Stimulated activated CD4-positive, alpha-beta T cell treated with anti-CD3 and anti-CD28 coated beads, Interleukin-12 subunit alpha, Interleukin-12 subunit beta, amount 100 ng/mL, for 4 hours (primary cell): ENCODE measurements at regions not wholly inside any gene's neighbourhood (a gene's known extent, or its start where the extent isn't known, plus 50 kb on each side); places are given as distances from the start of the nearest gene placed in this dataset.
A peak's percentile ranks its signal among the peaks of the same experiment; 100 is the strongest.

Source experiments
- DNase-seq: peaks from one replicate; pipeline ENCODE4 v3.0.0-alpha.2; 2020

GRCh38 chr14:65286443-65286842, 126.1 kb upstream of the FUT8 start:
- no peak for DNase-seq

- peak; percentile 49 for DNase-seq
Observed at GRCh38 chr14:65287264-65288131, 125.0 kb upstream of the FUT8 start.

DNA sequence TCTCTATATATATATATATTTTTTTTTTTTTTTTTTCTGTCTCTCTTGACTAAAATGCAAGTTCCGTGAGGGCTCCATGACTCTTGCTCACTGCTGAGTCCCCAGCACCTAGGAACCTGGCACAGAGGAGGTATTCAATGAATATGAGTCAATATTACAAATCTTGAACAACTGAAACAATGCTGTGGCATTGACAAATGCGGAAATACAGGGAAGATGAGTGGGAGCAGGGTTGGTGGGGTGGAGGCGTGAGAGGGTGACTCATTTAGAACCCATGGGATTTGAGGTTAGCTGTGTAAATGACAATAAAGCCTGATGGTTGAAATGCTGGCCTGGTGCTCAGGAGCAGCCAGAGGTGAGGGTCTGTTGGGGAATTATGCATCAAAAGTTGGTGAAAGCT, 121.7 kb upstream of the FUT8 start:
- DNase-seq: peak; percentile 20

- DNase-seq: no peak
Observed at GRCh38 chr14:65291531-65291930, 121.0 kb upstream of the FUT8 start.

- DNase-seq: no peak
Observed at GRCh38 chr14:65294816-65295215, 117.7 kb upstream of the FUT8 start.

DNA sequence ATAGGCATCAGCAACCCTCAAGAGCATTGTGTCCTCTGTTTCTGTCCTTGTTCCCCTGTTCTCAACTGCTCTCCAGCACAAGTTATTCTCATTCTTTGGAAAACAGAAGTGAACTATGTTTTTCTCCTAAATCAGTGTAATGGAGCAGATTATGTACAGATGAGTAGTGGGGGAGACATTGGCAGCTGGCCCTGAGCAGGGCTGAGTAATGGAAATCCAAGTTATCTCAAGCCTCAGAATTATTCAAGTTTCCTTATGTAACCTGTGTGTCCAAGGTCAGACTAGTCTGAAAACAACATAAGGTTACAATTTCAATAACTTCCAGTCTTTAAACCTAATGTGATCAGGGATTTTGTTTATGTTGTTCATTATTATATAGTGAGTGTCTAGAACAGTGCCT, 116.1 kb upstream of the FUT8 start:
- DNase-seq: no peak

DNA sequence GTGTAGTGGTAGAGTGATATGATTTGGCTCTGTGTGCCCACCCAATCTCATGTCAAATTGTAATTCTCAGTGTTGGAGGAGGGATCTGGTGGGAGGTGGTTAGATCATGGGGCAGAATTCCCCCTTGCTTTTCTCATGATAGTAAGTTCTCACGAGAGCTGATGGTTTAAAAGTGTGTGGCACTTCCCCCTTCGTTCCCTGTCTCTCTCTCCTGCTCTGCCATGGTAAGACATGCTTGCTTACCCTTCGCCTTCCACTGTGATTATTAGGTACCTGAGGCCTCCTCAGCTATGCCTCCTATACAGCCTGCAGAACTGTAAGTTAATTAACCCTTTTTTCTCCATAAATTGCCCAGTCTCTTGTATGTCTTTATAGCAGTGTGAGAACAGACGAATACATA, 115.7 kb upstream of the FUT8 start:
- DNase-seq: no peak

- no peak for DNase-seq
Observed at GRCh38 chr14:65297744-65298143, 114.8 kb upstream of the FUT8 start.

DNA sequence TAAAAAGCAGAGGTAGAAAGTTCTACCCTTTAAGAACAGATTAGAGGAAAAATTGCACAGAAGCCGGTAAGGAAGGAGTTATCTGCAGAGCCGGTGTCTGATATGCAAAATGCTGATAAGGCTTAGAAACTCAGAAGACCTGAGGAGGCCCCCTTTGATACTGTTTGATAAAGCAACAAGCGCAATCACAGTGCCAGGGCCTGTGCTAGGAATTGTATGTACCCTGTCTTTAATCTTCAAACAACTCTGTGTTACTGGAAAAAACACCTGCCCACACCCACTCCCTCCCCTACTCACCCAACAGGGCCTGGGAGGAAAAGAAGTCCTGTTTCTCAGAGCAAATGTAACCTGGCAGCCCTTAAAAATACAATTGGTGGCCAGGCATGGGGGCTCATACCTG, 112.7 kb upstream of the FUT8 start:
- no peak for DNase-seq

DNA sequence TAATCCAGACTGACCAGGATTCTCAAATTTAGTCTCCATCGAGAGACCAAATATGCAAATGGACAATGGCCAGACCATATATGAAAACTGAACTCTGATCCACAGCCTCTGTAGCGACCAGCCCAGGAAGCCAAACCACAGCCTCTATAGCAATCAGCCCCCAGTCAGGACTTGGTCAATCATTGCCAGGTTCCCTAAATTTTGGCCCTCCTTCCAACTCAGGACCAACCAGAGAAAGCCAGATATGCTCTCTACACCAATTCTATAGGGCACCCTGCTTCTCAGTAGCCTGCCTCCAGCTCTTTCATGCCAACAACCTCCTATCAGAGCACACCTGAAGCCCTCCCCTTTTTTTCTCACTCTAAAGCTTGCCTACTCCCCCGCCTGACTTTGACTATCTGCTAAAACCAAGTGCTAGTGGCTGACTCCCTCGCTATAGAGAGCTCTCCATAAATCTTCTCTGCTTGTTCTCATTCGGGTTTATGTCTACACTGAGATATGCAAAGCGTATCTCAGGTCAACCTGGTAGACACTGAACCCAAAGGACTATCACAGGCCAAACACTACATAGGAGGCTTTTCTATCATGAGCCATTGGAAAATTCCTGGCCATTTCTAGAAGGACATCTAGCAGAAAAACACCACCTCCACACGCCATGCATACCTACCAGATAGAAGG, 110.5 kb upstream of the FUT8 start:
- DNase-seq: no peak

GRCh38 chr14:65302571-65303189, 109.8 kb upstream of the FUT8 start:
- no peak for DNase-seq

DNA sequence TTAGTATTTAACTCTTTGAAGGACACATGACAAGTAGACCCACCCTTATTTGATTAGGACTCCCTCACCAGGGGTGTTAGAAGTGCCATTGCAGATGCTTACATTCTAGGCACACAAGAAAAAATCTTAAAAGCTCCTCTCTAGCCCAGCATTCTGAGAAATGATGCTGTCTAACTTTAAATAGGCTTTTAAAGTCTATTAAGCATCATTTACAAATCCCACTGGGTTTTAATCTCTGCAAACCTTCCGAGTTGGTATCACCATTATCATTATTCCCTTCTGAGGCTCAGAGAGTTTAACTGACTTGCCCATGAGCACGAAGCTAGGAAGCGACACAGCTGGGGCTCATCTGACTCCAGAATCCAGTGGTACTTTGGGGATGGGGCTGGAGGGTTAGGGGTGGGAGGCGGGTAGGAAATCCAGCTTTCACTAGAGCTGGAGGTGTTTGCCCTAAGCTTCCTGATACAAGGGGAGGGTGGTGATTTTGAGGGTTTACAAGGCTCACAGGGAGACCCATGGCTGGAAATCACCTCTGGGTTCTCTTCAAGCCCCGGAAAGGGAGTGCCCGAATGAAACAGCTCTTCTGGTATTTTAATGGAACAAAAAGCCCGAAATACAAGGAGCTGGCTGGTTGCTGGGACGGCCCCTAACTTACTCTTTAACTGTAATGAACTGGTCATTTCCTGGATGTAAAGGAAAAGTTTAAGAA, 109.2 kb upstream of the FUT8 start:
- DNase-seq: no peak

- DNase-seq: no peak
Observed at GRCh38 chr14:65303899-65304222, 108.7 kb upstream of the FUT8 start.

- DNase-seq: no peak
Observed at GRCh38 chr14:65304239-65304638, 108.3 kb upstream of the FUT8 start.

DNA sequence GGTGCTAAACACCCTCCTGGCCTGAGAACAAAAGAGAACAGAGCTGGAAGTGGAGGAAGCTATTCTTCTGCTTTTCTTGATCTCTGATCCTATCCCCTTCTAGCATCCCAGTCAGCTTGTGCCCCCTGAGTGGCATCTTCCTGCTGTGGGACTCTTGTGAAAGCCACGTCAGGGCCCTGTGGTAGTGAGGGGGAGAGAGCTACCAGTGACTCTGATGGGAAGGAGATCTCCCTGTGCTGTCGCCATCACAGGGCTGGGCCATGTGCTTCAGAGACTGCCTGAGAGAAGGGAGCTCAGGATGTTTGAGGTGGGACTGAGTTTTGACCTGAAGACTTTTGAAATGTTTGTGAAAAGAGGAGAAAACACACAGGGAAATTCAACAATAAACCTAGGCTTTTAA, 107.6 kb upstream of the FUT8 start:
- DNase-seq: no peak

DNA sequence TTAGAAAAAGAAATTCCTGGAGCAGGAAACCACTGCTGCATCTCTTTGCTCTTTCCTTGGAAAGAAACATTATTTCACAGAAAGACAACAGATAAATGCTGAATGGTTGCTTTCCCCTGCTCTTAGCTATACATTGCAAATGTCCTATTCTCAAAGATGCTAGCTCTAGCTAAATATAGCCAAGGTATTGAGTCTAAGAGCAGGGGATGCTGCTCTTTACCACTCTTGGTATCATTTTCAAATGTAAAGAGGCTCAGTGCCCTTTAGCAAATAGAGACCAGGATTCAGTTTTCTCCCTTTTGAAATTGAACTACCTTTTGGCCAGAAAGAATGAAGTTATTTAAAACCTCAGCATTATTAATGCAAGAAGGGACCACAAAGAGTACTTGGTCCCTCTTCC, 104.0 kb upstream of the FUT8 start:
- no peak for DNase-seq

DNA sequence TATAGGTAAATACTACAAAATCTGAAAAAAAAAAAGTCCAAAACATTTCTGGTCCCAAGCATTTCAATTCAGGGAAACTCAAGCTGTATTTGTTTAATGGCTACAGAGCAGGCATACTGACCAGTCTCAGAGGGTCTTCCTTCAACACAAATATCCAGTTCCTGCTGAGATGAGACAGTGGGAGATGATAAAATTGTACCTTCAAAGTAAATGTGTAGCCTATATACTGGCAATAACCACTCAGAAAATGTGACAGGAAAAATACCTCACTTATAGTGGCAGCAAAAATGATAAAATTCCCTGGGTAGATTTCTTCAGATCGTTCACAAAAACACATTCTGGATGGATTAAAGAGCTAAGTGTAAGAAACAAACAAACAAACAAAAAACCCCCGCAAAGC, 102.0 kb upstream of the FUT8 start:
- DNase-seq: no peak

- no peak for DNase-seq
Observed at GRCh38 chr14:65312859-65313258, 99.7 kb upstream of the FUT8 start.

GRCh38 chr14:65318636-65319506, 93.7 kb upstream of the FUT8 start:
- DNase-seq: no peak

GRCh38 chr14:65320661-65321308, 91.7 kb upstream of the FUT8 start:
- DNase-seq: no peak

- no peak for DNase-seq
Observed at GRCh38 chr14:65321370-65321875, 91.1 kb upstream of the FUT8 start.

DNA sequence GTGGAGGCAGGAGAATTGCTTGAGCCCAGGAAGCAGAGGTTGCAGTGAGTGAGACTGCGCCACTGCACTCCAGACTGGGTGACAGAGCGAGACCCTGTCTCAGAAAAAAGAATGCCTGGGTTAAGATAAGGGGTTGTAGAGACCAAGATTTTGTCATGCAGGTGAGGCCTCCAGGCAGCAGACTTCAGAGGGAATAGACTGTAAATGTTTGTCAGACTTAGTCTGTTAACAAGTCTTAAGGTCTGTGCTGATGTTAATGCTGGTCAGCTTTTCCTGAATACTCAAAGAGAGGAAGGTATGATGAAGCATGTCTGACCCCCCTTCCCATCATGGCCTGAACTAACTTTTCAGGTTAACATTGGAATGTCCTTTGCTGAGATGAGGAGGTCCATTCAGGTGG, 83.0 kb upstream of the FUT8 start:
- no peak for DNase-seq
